Right ventricle myocardium superior (tissue), 1 donor: ENCODE measurements at regions not wholly inside any gene's neighbourhood (a gene's known extent, or its start where the extent isn't known, plus 50 kb on each side); places are given as distances from the start of the nearest gene placed in this dataset.

Source experiments
- ATAC-seq: fragments of 200-7000 bp; cut with Tn5 transposase; one replicate; pipeline ENCODE4 v1.9.1; 2020; ENCODE audit warnings: mild to moderate bottlenecking; ENCODE audit not compliant: poor library complexity
- DNase-seq: peaks from one replicate; pipeline ENCODE4 v3.0.0-alpha.2; 2020
- intact Hi-C: fragments of 100-400 bp; cut with DNase I; formaldehyde crosslinking; loops from one replicate; pipeline ENCODE4 v1.11.2; 2022
- donor health status: DM: no; HTN: yes; CAD: no; lungs with severe emphysema.

DNA sequence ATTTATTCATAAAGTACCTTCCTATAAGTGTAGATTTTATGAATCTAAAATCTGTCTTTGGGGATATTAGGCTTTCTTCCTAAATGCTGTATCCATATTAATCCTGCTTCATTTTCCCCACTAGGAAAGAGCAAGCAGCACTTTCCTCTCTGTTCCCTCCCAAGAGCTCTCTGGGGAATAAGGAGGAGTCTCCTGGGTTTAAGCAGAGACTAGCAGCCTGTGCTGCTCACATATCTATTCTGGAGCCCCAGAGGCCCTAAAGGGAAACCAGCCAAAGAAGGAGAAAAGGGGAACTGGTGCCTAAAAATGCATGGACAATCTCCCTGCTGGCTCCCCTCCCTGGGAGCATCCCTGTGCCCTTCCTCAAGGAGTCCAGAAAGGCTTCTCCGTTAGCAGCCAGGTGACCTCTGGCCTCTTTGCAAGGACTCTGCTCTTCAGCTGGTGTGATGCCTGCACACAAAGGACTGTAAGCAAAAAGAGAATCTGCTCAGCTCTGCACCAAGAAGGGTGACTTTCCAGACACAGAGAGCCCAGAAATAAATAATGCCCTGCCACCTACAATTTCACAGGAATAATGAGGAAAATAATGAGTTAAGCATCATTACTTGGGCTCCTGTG lies 270.6 kb downstream of the SS18 start:
- intact Hi-C loops, result no loop called here
- ATAC-seq (no peak), DNase-seq (no peak)

DNA sequence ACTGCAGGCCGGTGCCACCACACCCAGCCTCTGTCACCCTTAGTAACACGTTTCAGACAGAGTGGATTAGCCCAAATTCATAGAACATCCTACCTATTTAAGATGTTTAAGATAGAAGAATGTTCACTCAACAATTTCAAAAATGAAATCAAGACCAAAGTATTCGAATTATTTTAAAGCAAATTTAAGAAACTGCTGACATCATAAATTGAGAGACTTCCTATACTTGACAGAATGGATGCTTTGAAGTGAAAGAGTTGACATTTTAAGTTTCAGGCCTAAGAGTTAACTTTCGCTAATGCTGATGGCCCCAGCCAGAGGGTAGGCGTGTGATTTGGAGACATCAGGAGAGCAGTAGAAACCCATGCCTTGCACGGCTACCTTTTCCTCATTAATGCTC lies 271.9 kb downstream of the SS18 start:
- no peak for ATAC-seq
- intact Hi-C loops, result no loop called here
- no peak for DNase-seq

DNA sequence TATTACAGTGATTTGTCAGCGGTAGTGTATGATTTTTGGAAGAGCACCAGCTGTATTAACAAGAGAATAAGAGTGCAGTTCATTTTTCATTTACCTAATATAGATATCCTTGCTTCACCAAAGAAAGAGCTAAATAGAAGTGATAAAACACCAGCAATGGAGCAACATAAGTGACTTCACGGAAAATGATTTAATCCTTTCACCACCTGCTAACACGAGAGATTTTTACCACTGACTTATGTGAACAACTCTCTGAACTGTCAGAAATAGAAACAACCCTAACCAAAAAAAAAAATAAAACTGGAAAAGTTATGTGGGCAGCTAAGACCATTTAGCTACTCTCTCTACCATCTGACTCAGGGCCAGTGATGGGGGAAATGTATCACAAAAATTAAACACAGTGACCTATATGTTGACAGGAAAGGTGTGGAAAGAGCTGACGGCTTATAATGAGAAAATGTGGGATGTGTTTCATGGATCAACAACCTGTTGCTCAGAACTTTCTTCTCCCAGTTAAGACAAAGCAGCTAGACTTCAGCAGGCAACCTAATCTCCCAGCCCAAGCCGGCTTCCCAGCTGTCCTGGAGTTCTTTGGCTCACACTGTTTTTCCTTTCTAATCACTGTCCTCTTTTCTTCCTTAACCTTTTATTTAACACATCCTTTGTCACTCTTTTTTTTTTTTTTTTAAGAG lies 272.7 kb downstream of the SS18 start:
- no peak for ATAC-seq
- intact Hi-C loops, result no loop called here
- DNase-seq, result no peak

DNA sequence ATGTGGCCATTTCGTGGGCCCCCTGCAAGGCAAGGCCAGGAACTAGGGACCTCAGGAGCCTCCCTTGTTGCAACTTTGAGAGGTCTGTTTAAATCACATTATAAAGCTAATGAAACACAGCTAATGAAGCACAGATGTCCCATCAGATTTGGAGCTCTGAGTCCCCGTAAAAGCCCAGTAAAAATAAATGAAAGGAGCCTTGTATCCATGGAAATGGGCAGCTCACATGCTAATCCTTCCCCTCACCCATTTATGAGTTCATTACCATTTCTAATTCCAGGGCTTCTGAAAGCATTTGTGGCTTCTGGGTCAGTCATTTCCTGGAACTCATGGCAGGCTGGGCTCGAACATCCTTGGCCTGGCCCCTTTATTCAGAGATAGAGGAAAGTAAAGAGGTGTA lies 274.8 kb downstream of the SS18 start:
- ATAC-seq (no peak), DNase-seq (no peak)
- intact Hi-C loops, result no loop called here

DNA sequence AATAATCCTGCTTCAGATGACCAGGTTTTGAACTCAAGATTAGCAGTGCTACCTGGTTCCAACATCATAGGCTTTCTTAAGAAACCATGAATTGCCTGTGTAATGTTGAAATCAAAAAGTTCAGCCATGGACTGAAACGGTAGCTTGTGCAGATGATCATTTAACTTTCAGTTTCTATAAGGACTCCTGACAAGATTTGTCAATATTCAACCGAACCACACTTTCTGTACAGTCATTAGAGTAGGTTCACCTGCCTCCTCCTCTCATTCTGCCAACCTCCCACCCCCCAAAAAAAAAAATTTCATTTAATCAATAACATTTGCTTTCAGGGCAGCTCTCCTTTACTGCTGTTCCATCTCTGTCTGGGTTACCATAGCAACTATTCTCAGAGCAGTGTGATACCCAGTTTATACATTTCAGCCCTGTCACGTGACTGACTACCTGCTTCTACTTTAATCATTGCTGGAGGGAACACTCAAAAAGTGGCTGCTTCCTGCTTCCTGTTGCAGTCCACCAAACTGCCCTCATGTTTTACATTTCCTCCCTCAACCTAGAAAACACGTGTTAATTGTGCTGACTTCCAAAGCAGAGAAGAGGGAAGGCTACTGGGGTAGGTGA lies 275.5 kb downstream of the SS18 start:
- intact Hi-C loops, result no loop called here
- DNase-seq (no peak), ATAC-seq (no peak)

DNA sequence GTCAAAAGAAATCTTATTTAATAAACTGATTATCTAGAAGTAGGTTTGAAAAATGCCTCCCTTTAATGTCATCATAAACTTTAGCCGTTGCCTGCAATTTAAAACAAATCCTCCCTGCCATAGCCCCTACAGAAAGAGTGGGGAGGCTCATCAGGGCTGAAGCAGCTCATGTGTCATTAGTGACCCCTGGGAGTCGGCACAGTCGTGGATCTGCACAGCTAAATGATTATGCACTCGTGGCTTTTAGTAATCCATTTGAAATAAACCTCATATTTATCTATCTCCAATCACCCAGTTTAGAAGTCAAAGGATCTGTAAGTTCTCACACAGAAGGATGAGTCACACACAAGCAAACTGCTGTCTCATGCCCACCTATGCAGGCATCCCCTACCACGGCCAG lies 277.3 kb downstream of the SS18 start:
- no peak for ATAC-seq
- intact Hi-C loops, result no loop called here
- no peak for DNase-seq

DNA sequence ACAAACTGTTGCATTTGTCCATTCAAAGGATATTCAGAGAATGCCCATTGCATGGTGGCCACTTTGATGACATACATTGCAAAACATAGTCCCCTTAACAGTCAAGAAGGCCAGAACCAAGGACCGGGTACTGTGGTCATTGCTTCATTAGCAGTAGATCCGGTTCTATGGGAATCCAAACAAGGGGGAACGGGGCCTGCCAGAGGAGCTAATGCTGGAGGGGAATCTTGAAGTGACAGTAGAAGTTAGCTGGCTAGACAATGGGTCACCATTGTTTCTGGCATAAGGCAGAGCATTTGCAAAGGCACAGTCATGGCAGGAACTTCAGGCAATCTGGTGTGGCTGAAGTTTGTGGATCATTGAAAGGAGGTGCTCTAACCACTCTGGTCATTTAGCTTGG lies 279.7 kb downstream of the SS18 start:
- intact Hi-C loops, result no loop called here
- DNase-seq, result no peak
- ATAC-seq, result no peak

DNA sequence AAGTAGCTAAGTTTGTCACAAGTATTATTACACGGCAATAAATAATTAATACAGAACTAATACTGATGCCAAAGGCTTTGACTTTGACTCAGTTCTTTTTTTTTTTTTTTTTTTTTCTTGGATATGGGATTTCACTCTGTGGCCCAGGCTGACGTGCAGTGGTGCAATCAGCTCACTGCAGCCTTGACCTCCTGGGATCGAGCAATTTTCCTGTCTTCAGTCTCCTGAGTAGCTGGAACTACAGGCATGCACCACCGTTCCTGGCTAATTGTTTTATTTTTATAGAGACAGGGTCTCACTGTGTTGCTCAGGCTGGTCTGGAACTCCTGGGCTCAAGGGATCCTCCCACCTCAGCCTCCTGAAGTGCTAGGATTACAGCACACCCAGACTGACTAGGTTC lies 284.5 kb downstream of the SS18 start:
- DNase-seq, result no peak
- no peak for ATAC-seq
- intact Hi-C loops, result no loop called here

DNA sequence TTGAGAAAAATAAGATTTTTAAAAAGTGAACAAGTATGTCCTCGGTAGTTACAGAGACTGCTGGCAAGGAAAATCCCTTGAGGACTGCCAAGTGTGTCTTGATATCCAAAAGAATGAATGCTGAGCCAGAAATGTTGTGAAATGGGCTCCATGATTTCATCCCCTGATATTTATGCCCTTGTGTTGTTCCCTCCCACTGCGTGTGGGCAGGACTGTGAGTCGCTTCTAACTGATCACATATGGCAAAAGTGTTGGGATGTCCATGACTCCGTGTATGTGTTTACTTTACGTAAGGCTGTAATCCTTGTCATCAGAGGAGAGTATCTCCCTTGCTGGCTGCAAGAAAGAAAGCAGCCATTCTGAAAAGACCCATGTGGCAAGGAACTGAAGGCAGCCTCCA lies 285.1 kb downstream of the SS18 start:
- intact Hi-C loops, result no loop called here
- ATAC-seq, result peak; percentile 60
- no peak for DNase-seq

DNA sequence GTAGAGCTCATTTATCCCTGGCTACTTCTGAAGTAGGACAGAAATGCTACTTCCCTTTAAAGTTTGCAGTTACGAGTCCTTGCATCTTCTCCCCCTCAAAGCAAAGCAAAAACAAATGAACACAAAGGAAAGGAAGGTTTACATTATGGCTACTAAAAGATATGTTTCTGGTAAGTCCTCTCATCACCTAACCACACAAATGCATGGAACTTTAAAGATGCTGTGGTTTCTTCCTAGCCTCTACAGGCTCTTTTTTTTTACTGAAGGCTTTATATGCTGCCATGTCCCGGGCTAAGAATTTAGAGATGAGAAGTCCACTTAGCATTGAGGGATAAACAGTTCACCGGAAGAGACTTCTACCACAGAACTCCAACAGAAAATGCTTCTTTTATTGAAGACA lies 291.2 kb downstream of the SS18 start:
- ATAC-seq (no peak), DNase-seq (no peak)
- intact Hi-C loops, result no loop called here

DNA sequence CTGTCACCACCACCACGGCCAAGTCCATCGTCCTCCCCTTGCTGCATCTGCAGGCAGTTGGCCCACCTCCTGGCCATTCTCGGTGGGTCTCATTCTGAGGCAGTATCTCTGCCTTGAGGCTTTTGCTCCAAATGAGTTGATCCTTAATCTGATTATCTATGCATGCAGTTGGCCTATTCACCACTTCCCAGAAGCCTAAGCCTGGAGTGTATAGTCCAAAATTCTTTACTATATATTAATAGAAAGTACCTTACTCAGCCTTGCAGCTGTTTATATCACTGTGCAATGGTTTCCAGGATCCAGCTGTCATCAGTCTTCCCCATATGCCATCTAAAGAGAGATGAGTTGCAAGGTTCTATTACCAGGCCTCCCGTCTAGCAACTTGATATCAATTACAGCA lies 292.4 kb downstream of the SS18 start:
- ATAC-seq (no peak), DNase-seq (no peak)
- intact Hi-C loops, result no loop called here

DNA sequence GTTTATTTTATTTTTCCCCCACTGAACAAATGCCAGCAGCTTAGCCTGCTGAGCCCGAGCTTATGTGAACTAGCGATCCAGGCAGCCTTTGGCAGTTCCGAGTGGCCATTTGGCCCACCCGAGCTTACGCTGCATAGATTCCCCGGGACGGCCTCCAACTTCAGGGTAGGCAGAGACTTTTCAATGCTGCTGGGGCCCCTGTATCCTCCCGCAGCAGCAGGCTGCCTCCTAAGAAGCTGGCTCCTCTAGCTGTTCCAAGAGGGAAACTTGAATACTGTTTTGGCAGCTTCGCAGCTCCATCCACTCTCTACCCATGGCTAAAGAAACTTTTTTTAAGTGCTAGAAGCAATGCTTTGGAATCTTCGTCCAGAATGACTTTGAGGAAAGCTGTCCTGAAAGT lies 295.2 kb downstream of the SS18 start:
- ATAC-seq, result no peak
- intact Hi-C loops, result no loop called here

DNA sequence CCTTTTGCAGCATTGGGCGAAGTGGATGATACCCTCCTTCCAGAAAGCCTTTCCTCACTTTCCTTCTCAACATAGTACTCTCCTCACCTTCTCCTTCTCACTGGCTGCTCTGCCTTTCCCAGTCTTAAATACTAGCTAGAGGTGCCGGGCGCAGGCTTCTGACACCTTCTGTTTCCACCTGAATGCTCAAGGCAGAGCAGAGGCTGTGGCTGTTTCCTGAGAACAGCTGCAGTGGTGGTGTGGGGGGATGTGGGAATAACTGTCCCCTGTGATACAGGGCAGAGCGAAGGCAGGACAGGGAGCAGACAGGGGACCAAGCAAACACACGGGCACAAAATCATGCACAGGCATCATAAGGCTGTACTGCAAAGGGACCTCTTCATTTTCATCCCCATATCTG lies 303.1 kb downstream of the SS18 start:
- intact Hi-C loops, result no loop called here
- ATAC-seq, result no peak
- no peak for DNase-seq

More for the DNA sequence above, 295.2 kb downstream of the SS18 start:
- no peak for DNase-seq

DNA sequence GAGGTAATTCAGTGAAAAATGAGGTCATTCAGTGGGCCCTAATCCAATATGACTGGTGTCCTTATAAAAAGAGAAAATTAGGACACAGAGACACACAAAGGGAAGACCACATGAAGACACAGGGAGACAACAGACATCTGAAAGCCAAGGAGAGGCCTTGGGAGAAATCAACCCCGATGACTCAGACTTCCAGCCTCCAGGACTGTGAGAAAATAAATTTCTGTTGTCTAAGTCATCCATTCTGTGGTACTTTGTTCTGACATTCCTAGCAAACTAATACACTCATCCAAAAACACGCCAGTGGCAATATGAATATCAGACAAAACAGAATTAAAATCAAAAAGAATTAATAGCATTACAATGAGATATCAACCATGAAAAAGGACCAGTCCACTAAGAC lies 303.7 kb downstream of the SS18 start:
- intact Hi-C loops, result no loop called here
- DNase-seq (no peak), ATAC-seq (no peak)

DNA sequence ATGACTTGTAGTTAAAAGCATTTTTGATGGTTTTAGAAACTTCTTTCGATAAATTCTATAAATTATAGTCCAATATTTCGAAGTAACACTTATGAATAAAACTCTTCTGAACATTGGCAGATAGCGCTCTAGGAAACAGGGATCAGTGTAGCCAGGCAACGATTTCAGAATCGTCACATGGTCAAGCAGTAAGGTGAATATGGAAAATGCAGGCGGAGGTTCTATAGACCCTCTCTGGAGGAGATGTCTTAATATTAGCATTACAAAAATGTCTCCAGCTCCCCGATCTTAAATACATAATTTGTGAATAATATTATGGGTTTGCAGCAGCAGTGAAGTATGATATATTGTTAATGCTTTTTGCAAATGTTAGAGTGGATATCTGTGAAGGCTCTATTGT lies 310.3 kb downstream of the SS18 start:
- DNase-seq (no peak), ATAC-seq (no peak)
- intact Hi-C loops, result no loop called here

DNA sequence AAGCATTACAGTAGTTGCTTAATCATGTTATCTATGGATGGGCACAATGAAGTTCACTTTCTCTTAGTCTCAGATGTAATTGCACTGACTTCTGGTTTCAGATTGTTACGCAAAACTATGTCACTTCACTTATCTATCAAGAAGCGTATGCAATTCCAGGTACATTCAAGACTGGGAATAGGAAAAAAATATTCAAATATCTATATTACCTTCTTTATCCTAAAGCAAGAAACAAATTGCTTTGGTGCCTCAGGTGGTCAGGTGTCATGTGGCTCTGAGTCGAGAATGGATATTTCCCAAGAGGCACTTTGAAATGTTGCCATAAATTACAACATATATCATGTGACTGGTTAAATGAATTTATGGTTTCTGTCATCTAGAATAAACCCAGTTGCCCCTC lies 318.6 kb downstream of the SS18 start:
- intact Hi-C loops, result no loop called here
- DNase-seq (no peak), ATAC-seq (no peak)

DNA sequence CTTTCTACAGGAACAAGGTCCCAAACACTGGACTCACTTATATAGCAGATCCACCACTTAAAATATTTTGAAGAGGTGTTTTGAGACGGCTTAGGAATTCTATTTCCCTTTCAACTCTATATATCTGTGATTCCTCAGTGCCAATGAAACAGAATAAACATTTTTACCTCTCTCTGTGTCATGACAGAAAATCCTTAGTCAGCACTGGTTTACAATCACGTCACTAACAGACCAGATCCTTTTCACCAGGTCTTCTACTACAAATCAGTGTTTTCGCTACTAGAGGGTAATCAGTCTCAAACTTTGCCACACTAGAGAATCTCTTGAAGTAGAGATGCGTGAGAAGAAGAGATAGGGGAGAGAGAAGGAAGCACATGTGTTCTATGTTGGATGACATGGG lies 325.6 kb downstream of the SS18 start:
- ATAC-seq (no peak), DNase-seq (no peak)
- intact Hi-C loops, result no loop called here

DNA sequence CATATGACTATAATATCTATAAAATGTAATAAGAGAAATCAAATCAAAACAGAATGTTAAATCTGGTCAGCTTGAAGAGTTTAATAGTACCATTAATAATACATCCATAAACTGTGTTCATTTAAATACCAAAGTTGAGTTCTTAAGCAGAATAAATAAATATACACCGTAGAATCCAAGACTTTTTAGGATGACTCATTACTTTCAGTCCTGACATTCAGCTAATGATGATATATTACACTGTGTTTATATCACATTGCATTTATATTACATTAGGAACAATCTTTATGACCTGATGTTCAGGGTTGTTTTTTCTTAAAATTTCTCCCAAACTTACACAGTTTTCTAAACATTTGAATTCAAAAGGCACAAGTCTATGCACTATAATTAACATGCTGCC lies 331.3 kb downstream of the SS18 start:
- ATAC-seq, result no peak
- intact Hi-C loops, result no loop called here
- DNase-seq, result no peak

DNA sequence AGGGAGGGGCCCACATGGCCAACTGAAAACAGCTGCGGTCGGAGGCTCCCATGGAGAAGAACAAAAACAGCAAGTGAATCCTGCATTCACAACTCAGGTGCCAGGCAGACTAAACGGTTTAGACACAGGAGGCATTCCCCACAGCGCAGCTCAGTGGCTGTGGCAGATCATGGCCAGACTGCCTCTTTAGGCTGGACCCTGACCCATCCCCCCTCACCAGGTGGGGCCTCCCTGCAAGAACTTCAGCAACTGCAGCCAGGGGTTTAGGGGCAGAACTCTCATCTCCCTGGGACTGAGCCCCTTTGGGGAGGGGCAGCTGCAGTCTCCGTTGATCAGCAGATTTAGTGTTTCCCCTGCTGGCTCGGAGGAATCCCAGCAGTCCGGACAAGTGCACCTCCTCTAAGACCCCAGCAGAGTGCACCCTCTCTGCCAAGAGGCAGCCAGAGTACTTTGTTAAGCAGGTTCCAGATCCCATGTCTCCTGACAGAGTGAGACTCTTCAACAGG lies 346.7 kb downstream of the SS18 start:
- DNase-seq (no peak), ATAC-seq (no peak)
- intact Hi-C loops, result no loop called here

DNA sequence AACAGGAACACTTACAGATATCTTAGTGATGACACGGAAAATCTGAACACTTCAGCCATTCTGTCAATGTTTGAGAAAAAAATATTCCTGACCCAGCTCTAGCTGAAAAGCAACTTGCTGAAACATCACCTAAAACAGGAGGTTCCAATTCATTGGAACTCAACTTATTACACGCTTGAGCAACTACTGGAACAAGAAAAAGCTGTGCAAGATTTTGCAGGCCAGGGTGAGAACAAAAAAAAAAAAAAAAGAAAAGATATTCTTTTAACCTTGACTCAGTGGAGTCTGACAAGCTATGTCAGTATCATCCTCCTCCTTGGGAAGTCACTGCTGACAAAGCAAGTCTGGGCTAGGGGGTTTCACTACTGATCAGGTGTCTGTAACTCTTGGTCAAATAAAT lies 351.0 kb downstream of the SS18 start:
- no peak for DNase-seq
- ATAC-seq, result no peak
- intact Hi-C loops, result no loop called here
